Fibroblast of mammary gland (primary cell): ENCODE measurements at regions not wholly inside any gene's neighbourhood (a gene's known extent, or its start where the extent isn't known, plus 50 kb on each side); places are given as distances from the start of the nearest gene placed in this dataset.

ENCODE experiments used
- DNase-seq: peaks from one replicate; pipeline ENCODE4 v3.0.0-alpha.2; 2010; ENCODE audit warnings: low read depth
- H3K4me3 ChIP-seq: 2 replicates; pipeline ENCODE4 v1.5.1; 2011; ENCODE audit warnings: low read depth, mild to moderate bottlenecking, low read length, moderate library complexity; ENCODE audit not compliant: control insufficient read depth
- TF ChIP-seq, protein P1 (sequence below): conservative IDR thresholded peaks from 2 replicates; pipeline ENCODE4 v1.5.1; 2011; ENCODE audit warnings: low read depth, low read length, inconsistent platforms; ENCODE audit not compliant: control insufficient read depth, insufficient read depth

GRCh38 chr1:208569181-208569580 lies 325.0 kb upstream of the PLXNA2 start:
- H3K4me3 ChIP-seq: no peak overlapping the region
- DNase-seq: no peak
- TF ChIP-seq, protein P1, sequence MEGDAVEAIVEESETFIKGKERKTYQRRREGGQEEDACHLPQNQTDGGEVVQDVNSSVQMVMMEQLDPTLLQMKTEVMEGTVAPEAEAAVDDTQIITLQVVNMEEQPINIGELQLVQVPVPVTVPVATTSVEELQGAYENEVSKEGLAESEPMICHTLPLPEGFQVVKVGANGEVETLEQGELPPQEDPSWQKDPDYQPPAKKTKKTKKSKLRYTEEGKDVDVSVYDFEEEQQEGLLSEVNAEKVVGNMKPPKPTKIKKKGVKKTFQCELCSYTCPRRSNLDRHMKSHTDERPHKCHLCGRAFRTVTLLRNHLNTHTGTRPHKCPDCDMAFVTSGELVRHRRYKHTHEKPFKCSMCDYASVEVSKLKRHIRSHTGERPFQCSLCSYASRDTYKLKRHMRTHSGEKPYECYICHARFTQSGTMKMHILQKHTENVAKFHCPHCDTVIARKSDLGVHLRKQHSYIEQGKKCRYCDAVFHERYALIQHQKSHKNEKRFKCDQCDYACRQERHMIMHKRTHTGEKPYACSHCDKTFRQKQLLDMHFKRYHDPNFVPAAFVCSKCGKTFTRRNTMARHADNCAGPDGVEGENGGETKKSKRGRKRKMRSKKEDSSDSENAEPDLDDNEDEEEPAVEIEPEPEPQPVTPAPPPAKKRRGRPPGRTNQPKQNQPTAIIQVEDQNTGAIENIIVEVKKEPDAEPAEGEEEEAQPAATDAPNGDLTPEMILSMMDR: no peak

DNA sequence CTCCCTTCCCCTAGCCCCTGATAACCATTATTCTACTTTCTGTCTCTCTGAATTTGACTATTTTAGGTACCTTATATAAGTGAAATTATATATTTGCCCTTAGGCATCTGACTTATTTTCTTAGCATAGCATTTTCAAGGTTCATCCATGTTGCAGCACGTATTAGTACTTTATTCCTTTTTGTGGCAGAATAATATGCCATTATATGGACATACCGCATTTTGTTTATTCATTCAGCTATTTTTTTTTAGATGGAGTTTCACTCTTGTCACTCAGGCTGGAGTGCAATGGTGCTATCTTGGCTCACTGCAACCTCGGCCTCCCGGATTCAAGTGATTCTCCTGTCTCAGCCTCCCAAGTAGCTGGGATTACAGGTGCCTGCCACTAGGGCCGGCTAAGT lies 326.2 kb upstream of the PLXNA2 start:
- no peak for DNase-seq
- TF ChIP-seq, protein P1: no peak
- no peak overlapping the region for H3K4me3 ChIP-seq

GRCh38 chr1:208576425-208576824 lies 332.2 kb upstream of the PLXNA2 start:
- no peak overlapping the region for H3K4me3 ChIP-seq
- DNase-seq: no peak
- TF ChIP-seq, protein P1: no peak

- DNase-seq: no peak
- TF ChIP-seq, protein P1: no peak
- H3K4me3 ChIP-seq: no peak overlapping the region
These were observed 333.3 kb upstream of the PLXNA2 start for GRCh38 chr1:208577381-208577905.

DNA sequence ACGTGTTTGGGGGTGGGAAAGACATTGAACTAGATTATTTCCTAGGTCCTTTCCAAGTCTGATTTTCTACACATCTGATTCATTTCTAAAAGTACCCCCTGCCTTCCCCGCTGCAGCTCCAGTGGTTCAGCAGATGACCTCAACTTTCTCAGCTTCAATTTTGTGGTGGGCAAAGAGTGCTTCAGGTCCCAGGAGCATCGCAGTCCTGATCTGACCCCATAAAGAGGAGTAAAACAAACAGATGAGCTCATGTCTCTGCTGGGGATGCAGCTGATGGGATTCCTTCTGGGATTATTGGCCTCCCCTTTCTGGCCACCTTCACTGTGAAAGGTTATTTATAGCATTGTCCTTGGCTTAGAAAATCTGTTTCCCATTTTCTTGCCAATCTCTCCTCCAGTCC lies 337.0 kb upstream of the PLXNA2 start:
- TF ChIP-seq, protein P1: no peak
- no peak for DNase-seq
- no peak overlapping the region for H3K4me3 ChIP-seq

DNA sequence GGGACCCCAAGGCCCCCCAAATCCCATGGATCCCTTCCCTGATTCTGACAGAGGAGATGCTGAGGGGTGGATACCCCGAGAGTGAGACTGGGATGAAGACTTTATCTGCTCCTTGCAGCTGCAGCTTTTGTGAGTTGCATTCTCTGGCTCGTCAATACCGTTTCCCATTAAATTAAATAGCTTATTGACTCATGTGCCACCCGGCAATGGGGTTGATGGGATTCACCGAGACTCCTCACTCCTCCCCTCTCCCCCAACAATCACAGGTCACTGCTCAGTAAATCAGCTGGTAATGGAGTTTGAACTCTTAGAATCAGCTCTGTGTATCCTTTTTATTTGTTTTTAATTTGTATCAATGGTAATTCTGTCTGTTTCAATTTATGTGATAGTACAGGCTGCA lies 337.5 kb upstream of the PLXNA2 start:
- TF ChIP-seq, protein P1: no peak
- no peak for DNase-seq

More for the DNA sequence above, 337.5 kb upstream of the PLXNA2 start:
- H3K4me3 ChIP-seq: no peak overlapping the region
